Liver (tissue), 8 donors: ENCODE measurements at regions not wholly inside any gene's neighbourhood (a gene's known extent, or its start where the extent isn't known, plus 50 kb on each side); places are given as distances from the start of the nearest gene placed in this dataset.

Experiments used
- DNase-seq: peaks from one replicate; pipeline ENCODE4 v3.0.0-alpha.2; 2017; ENCODE audit warnings: low spot score
- H3K27ac ChIP-seq, 2 donors: one replicate each; pipeline ENCODE4 v1.7.0; 2013; ENCODE audit warnings: inconsistent platforms in 2 of 2, low read length in 2 of 2, control low read depth in 1 of 2, low read depth in 1 of 2, mild to moderate bottlenecking in 1 of 2
- H3K27me3 ChIP-seq, 4 donors: one replicate each; pipeline versions ENCODE4 v1.6.1 to v1.7.0; 2013; ENCODE audit warnings: low read length in 3 of 4, inconsistent platforms in 1 of 4, mild to moderate bottlenecking in 1 of 4, moderate library complexity in 1 of 4; ENCODE audit not compliant: control insufficient read depth in 4 of 4, insufficient read depth in 4 of 4
- H3K36me3 ChIP-seq, 4 donors: one replicate each; pipeline versions ENCODE4 v1.6.1 to v1.7.0; 2013; ENCODE audit warnings: low read length in 3 of 4, mild to moderate bottlenecking in 3 of 4, low read depth in 1 of 4, moderate library complexity in 1 of 4; ENCODE audit not compliant: control insufficient read depth in 4 of 4, insufficient read depth in 3 of 4
- H3K4me1 ChIP-seq, 4 donors: one replicate each; pipeline versions ENCODE4 v1.6.1 to v1.7.0; 2013; ENCODE audit warnings: low read length in 3 of 4, mild to moderate bottlenecking in 3 of 4, moderate library complexity in 1 of 4; ENCODE audit not compliant: control insufficient read depth in 4 of 4, insufficient read depth in 4 of 4
- H3K4me3 ChIP-seq, 3 donors: one replicate each; pipeline versions ENCODE4 v1.6.1 to v1.7.0; 2013; ENCODE audit warnings: low read length in 3 of 3, control low read depth in 1 of 3, low read depth in 1 of 3, mild to moderate bottlenecking in 1 of 3
- H3K9ac ChIP-seq, 2 donors: one replicate each; pipeline ENCODE4 v1.7.0; 2013; ENCODE audit warnings: low read length in 2 of 2, mild to moderate bottlenecking in 2 of 2, moderate library complexity in 2 of 2, control low read depth in 1 of 2, low read depth in 1 of 2
- H3K9me3 ChIP-seq, 4 donors: one replicate each; pipeline versions ENCODE4 v1.6.1 to v1.7.0; 2013; ENCODE audit warnings: low read length in 3 of 4; ENCODE audit not compliant: control insufficient read depth in 4 of 4
- ATF3 ChIP-seq: IDR thresholded peaks from 2 replicates; pipeline ENCODE4 v1.6.1; 2016; ENCODE audit warnings: antibody characterized with exemption
- CTCF ChIP-seq: fragments of 150-350 bp; IDR thresholded peaks from 2 replicates; pipeline ENCODE4 v1.5.1; 2017; ENCODE audit warnings: improper control_type of control experiment, low read depth, low read length; ENCODE audit not compliant: missing input control
- EGR1 ChIP-seq, 2 donors: IDR thresholded peaks; 2 replicates each; pipeline ENCODE4 v1.6.1; 2016 to 2018; ENCODE audit warnings: antibody characterized with exemption in 2 of 2, low read depth in 2 of 2
- FOXA1 ChIP-seq: IDR thresholded peaks from 2 replicates; pipeline ENCODE4 v1.6.1; 2016; ENCODE audit warnings: antibody characterized with exemption
- FOXA2 ChIP-seq: IDR thresholded peaks from 2 replicates; pipeline ENCODE4 v1.6.1; 2016; ENCODE audit warnings: antibody characterized with exemption
- GABPA ChIP-seq, 2 donors: IDR thresholded peaks in 1 of 2; conservative IDR thresholded peaks in 1 of 2; 2 replicates each; pipeline ENCODE4 v1.6.1; 2016; ENCODE audit warnings: antibody characterized with exemption in 2 of 2, mild to moderate bottlenecking in 1 of 2, moderate library complexity in 1 of 2
- HNF4A ChIP-seq, 2 donors: conservative IDR thresholded peaks; 2 replicates each; pipeline ENCODE4 v1.6.1; 2016; ENCODE audit warnings: antibody characterized with exemption in 2 of 2, mild to moderate bottlenecking in 2 of 2
- HNF4G ChIP-seq: IDR thresholded peaks from 2 replicates; pipeline ENCODE4 v1.6.1; 2016; ENCODE audit warnings: antibody characterized with exemption
- JUND ChIP-seq, 2 donors: IDR thresholded peaks; 2 replicates each; pipeline ENCODE4 v1.6.1; 2016; ENCODE audit warnings: antibody characterized with exemption in 2 of 2
- NR2F2 ChIP-seq: IDR thresholded peaks from 2 replicates; pipeline ENCODE4 v1.6.1; 2016; ENCODE audit warnings: antibody characterized with exemption
- RAD21 ChIP-seq, 2 donors: IDR thresholded peaks; 2 replicates each; pipeline ENCODE4 v1.6.1; 2016; ENCODE audit warnings: antibody characterized with exemption in 2 of 2, mild to moderate bottlenecking in 2 of 2
- RXRA ChIP-seq, 2 donors: IDR thresholded peaks; 2 replicates each; pipeline ENCODE4 v1.6.1; 2017 to 2018; ENCODE audit warnings: antibody characterized with exemption in 2 of 2, mild to moderate bottlenecking in 1 of 2
- SP1 ChIP-seq: IDR thresholded peaks from 2 replicates; pipeline ENCODE4 v1.6.1; 2018; ENCODE audit warnings: antibody characterized with exemption, mild to moderate bottlenecking
- TAF1 ChIP-seq: conservative IDR thresholded peaks from 2 replicates; pipeline ENCODE4 v1.6.1; 2016; ENCODE audit warnings: antibody characterized with exemption, mild to moderate bottlenecking
- YY1 ChIP-seq: IDR thresholded peaks from 2 replicates; pipeline ENCODE4 v1.6.1; 2016; ENCODE audit warnings: antibody characterized with exemption, mild to moderate bottlenecking
- WGBS: extraction: QIAGEN DNeasy Blood & Tissue Kit; methylation state at CpG from one replicate; pipeline ENCODE4 v1.1.7; 2013; 5-methylcytosine and 5-hydroxymethylcytosine counted together
- TF ChIP-seq, protein P1 (sequence below): IDR thresholded peaks from 2 replicates; pipeline ENCODE4 v1.6.1; 2016; ENCODE audit warnings: antibody characterized with exemption, mild to moderate bottlenecking
- TF ChIP-seq, protein P2 (sequence below): IDR thresholded peaks from 2 replicates; pipeline ENCODE4 v1.6.1; 2016; ENCODE audit warnings: antibody characterized with exemption
- TF ChIP-seq, protein P3 (sequence below): IDR thresholded peaks from 2 replicates; pipeline ENCODE4 v1.6.1; 2016; ENCODE audit warnings: antibody characterized with exemption
- donor health status: healthy.
- donor health status: healthy.
- donor health status: healthy.
- donor health status: healthy.
- donor health status: healthy.

- WGBS = 71% methylated on average over 2 of the region's 2 CpGs
- no peak for DNase-seq
- H3K4me1 ChIP-seq = no peaks in the 10 kb centered on the region
- TF ChIP-seq SP1 = no peak
- no peak for TF ChIP-seq RXRA (IDR thresholded peaks at IDR 0.05)
- TF ChIP-seq FOXA2 = no peak
- no peak for TF ChIP-seq GABPA (IDR thresholded peaks at IDR 0.05 in 1 of 2, conservative IDR thresholded peaks at IDR 0.05 in 1 of 2)
- TF ChIP-seq TAF1 = no peak
- no peak for TF ChIP-seq YY1
- no peak for TF ChIP-seq NR2F2
- TF ChIP-seq CTCF = no peak
- no peak for TF ChIP-seq JUND (IDR thresholded peaks at IDR 0.05)
- no peak for TF ChIP-seq ATF3
- TF ChIP-seq, protein P1, sequence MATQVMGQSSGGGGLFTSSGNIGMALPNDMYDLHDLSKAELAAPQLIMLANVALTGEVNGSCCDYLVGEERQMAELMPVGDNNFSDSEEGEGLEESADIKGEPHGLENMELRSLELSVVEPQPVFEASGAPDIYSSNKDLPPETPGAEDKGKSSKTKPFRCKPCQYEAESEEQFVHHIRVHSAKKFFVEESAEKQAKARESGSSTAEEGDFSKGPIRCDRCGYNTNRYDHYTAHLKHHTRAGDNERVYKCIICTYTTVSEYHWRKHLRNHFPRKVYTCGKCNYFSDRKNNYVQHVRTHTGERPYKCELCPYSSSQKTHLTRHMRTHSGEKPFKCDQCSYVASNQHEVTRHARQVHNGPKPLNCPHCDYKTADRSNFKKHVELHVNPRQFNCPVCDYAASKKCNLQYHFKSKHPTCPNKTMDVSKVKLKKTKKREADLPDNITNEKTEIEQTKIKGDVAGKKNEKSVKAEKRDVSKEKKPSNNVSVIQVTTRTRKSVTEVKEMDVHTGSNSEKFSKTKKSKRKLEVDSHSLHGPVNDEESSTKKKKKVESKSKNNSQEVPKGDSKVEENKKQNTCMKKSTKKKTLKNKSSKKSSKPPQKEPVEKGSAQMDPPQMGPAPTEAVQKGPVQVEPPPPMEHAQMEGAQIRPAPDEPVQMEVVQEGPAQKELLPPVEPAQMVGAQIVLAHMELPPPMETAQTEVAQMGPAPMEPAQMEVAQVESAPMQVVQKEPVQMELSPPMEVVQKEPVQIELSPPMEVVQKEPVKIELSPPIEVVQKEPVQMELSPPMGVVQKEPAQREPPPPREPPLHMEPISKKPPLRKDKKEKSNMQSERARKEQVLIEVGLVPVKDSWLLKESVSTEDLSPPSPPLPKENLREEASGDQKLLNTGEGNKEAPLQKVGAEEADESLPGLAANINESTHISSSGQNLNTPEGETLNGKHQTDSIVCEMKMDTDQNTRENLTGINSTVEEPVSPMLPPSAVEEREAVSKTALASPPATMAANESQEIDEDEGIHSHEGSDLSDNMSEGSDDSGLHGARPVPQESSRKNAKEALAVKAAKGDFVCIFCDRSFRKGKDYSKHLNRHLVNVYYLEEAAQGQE = no peak
- no peak for TF ChIP-seq RAD21 (IDR thresholded peaks at IDR 0.05)
- no peak for TF ChIP-seq HNF4A (conservative IDR thresholded peaks at IDR 0.05)
- TF ChIP-seq, protein P2, sequence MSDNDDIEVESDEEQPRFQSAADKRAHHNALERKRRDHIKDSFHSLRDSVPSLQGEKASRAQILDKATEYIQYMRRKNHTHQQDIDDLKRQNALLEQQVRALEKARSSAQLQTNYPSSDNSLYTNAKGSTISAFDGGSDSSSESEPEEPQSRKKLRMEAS = no peak
- no peaks in the 10 kb centered on the region for H3K9me3 ChIP-seq
- no peak overlapping the region for H3K4me3 ChIP-seq
- no peak overlapping the region for H3K9ac ChIP-seq
- H3K27ac ChIP-seq = no peak overlapping the region
- no peaks in the 10 kb centered on the region for H3K36me3 ChIP-seq
- H3K27me3 ChIP-seq = no peaks in the 10 kb centered on the region
Measured at GRCh38 chr4:79199743-79200142, 126.1 kb downstream of the NAA11 start.

DNA sequence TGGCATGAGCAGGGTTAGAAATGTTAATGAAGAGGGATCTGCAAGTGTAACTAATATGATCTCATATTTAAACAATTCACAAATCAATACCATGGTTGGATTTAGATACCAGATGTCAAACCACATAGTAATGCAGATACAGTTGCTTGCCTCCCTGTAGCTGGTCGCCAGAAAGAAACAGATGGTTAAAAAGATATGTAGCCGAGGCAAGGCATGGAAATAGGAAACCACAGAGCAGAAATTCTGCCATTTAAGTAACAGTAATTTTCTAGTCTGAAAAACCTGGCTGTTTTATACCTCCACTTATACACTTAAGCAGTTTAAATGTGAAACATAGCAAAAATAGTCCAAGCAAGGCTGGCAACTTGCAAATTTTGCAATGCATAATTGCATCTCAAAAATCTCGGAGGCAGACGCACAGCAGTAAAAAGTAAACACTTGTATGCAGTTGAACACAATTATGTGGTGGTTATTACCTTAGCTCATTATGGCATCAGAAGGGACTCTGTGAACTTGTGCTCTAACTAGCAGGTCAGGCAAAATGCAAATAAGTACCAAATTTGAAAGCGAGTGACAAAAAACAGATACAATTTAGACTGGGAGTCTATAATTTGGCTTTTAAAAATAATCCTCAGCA, 126.8 kb downstream of the NAA11 start:
- H3K9ac ChIP-seq = no peak overlapping the region
- no peaks in the 10 kb centered on the region for H3K27me3 ChIP-seq
- no peaks in the 10 kb centered on the region for H3K9me3 ChIP-seq
- no peak overlapping the region for H3K27ac ChIP-seq
- H3K4me3 ChIP-seq = no peak overlapping the region
- H3K36me3 ChIP-seq = no peaks in the 10 kb centered on the region
- WGBS = 55% methylated on average over 5 of the region's 5 CpGs
- DNase-seq = no peak
- no peaks in the 10 kb centered on the region for H3K4me1 ChIP-seq
- TF ChIP-seq HNF4A (conservative IDR thresholded peaks at IDR 0.05) (no peak), FOXA2 (no peak), HNF4G (no peak), EGR1 (IDR thresholded peaks at IDR 0.05; ENCODE audit: low read depth in 2 of 2) (no peak), YY1 (no peak), ATF3 (no peak), FOXA1 (no peak), JUND (IDR thresholded peaks at IDR 0.05) (no peak), TAF1 (no peak)
- TF ChIP-seq, protein P1 = no peak
- TF ChIP-seq, protein P3, sequence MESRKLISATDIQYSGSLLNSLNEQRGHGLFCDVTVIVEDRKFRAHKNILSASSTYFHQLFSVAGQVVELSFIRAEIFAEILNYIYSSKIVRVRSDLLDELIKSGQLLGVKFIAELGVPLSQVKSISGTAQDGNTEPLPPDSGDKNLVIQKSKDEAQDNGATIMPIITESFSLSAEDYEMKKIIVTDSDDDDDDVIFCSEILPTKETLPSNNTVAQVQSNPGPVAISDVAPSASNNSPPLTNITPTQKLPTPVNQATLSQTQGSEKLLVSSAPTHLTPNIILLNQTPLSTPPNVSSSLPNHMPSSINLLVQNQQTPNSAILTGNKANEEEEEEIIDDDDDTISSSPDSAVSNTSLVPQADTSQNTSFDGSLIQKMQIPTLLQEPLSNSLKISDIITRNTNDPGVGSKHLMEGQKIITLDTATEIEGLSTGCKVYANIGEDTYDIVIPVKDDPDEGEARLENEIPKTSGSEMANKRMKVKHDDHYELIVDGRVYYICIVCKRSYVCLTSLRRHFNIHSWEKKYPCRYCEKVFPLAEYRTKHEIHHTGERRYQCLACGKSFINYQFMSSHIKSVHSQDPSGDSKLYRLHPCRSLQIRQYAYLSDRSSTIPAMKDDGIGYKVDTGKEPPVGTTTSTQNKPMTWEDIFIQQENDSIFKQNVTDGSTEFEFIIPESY = no peak
